ENCODE measurements at regions not wholly inside any gene's neighbourhood (a gene's known extent, or its start where the extent isn't known, plus 50 kb on each side); places are given as distances from the start of the nearest gene placed in this dataset.

DNA sequence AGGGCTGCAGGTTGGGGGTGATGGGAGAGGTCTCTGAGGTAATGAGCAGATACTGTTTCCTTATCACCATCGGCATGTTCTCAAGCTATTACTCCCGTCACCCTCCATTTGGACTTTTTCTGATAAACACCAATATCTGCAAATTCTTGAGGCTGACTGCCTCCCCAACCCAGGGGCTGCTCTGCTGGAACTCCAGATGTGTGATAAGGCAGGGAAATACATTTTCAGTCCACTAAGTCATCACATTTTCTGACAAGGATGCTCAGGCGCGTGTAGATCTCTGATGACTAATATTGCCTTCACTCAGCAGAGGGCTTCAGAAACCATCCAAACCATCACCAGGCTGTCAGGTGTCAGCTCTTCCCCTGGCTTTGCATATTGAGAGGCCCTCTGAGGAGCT lies 215.0 kb upstream of the POU3F1 start:
- TF ChIP-seq, protein P1, sequence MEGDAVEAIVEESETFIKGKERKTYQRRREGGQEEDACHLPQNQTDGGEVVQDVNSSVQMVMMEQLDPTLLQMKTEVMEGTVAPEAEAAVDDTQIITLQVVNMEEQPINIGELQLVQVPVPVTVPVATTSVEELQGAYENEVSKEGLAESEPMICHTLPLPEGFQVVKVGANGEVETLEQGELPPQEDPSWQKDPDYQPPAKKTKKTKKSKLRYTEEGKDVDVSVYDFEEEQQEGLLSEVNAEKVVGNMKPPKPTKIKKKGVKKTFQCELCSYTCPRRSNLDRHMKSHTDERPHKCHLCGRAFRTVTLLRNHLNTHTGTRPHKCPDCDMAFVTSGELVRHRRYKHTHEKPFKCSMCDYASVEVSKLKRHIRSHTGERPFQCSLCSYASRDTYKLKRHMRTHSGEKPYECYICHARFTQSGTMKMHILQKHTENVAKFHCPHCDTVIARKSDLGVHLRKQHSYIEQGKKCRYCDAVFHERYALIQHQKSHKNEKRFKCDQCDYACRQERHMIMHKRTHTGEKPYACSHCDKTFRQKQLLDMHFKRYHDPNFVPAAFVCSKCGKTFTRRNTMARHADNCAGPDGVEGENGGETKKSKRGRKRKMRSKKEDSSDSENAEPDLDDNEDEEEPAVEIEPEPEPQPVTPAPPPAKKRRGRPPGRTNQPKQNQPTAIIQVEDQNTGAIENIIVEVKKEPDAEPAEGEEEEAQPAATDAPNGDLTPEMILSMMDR (IDR thresholded peaks at IDR 0.05), result no peak
- TF ChIP-seq POLR2A (IDR thresholded peaks at IDR 0.05) (no peak), EP300 (IDR thresholded peaks at IDR 0.05) (no peak)
